ENCODE measurements at regions not wholly inside any gene's neighbourhood (a gene's known extent, or its start where the extent isn't known, plus 50 kb on each side); places are given as distances from the start of the nearest gene placed in this dataset.

DNA sequence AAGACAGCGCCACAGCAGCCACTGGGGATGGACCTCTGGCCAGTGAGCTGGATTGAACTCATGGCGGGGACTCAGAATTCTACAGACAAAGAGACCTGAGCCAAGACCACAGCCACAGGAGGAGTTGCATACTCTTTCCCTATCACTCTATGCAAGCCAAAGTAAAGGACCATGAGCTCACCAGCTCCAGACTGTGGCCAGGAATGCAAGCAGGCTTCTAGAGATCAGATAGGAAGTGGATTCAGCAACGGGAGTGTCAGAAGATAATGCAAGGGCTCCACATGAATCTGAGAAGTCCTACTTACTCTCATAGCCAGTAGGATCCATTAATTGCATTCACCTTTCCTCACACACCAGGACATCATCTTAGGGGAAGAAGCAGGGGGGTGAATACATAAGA is 415.4 kb upstream of the POU3F3 start:
- Histone ChIP-seq H3K4me1 (ENCODE audit: insufficient read depth, low read length) (no peaks in the 10 kb centered on the region), H3K9me3 (ENCODE audit: insufficient read depth, low read length, severe bottlenecking) (no peaks in the 10 kb centered on the region), H3K36me3 (ENCODE audit: insufficient read depth, low read length) (no peaks in the 10 kb centered on the region), H3K27ac (ENCODE audit: low read length) (no peak overlapping the region), H3K4me3 (ENCODE audit: low read depth in 1 of 2, low read length in 2 of 2) (no peak overlapping the region), H3K9ac (ENCODE audit: low read depth, low read length) (no peak overlapping the region), H3K79me2 (ENCODE audit: insufficient read depth, low read length) (no peaks in the 10 kb centered on the region), H3K27me3 (ENCODE audit: insufficient read depth, low read length, poor library complexity) (no peaks in the 10 kb centered on the region), H2AFZ (ENCODE audit: low read depth, low read length) (no peak overlapping the region), H3K4me2 (ENCODE audit: insufficient read depth, low read length) (no peak overlapping the region), H4K20me1 (ENCODE audit: insufficient read depth, low read length) (no peaks in the 10 kb centered on the region)
- no peak for TF ChIP-seq EZH2 (IDR thresholded peaks at IDR 0.05; ENCODE audit: borderline replicate concordance, low read depth, low read length, severe bottlenecking)
- TF ChIP-seq, protein P1, sequence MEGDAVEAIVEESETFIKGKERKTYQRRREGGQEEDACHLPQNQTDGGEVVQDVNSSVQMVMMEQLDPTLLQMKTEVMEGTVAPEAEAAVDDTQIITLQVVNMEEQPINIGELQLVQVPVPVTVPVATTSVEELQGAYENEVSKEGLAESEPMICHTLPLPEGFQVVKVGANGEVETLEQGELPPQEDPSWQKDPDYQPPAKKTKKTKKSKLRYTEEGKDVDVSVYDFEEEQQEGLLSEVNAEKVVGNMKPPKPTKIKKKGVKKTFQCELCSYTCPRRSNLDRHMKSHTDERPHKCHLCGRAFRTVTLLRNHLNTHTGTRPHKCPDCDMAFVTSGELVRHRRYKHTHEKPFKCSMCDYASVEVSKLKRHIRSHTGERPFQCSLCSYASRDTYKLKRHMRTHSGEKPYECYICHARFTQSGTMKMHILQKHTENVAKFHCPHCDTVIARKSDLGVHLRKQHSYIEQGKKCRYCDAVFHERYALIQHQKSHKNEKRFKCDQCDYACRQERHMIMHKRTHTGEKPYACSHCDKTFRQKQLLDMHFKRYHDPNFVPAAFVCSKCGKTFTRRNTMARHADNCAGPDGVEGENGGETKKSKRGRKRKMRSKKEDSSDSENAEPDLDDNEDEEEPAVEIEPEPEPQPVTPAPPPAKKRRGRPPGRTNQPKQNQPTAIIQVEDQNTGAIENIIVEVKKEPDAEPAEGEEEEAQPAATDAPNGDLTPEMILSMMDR (IDR thresholded peaks at IDR 0.05; ENCODE audit: borderline replicate concordance, extremely low read depth, low read length, poor library complexity, severe bottlenecking): no peak
- DNase-seq (no peak), ATAC-seq (ENCODE audit: insufficient read depth, low read depth) (no peak)

- Histone ChIP-seq H3K9me3 (ENCODE audit: insufficient read depth, low read length, severe bottlenecking) (no peaks in the 10 kb centered on the region), H3K4me3 (ENCODE audit: low read depth in 1 of 2, low read length in 2 of 2) (no peak overlapping the region), H3K4me1 (ENCODE audit: insufficient read depth, low read length) (no peaks in the 10 kb centered on the region), H2AFZ (ENCODE audit: low read depth, low read length) (no peak overlapping the region), H3K27ac (ENCODE audit: low read length) (no peak overlapping the region), H3K4me2 (ENCODE audit: insufficient read depth, low read length) (no peak overlapping the region), H3K36me3 (ENCODE audit: insufficient read depth, low read length) (no peaks in the 10 kb centered on the region), H3K79me2 (ENCODE audit: insufficient read depth, low read length) (no peaks in the 10 kb centered on the region), H3K9ac (ENCODE audit: low read depth, low read length) (no peak overlapping the region), H3K27me3 (ENCODE audit: insufficient read depth, low read length, poor library complexity) (no peaks in the 10 kb centered on the region), H4K20me1 (ENCODE audit: insufficient read depth, low read length) (no peaks in the 10 kb centered on the region)
- DNase-seq (no peak), ATAC-seq (ENCODE audit: insufficient read depth, low read depth) (no peak)
- no peak for TF ChIP-seq EZH2 (IDR thresholded peaks at IDR 0.05; ENCODE audit: borderline replicate concordance, low read depth, low read length, severe bottlenecking)
- TF ChIP-seq, protein P1 (IDR thresholded peaks at IDR 0.05; ENCODE audit: borderline replicate concordance, extremely low read depth, low read length, poor library complexity, severe bottlenecking): no peak
These were observed 410.8 kb upstream of the POU3F3 start for GRCh38 chr2:104443145-104443544.

- Histone ChIP-seq H3K9ac (ENCODE audit: low read depth, low read length) (no peak overlapping the region), H3K79me2 (ENCODE audit: insufficient read depth, low read length) (no peaks in the 10 kb centered on the region), H3K9me3 (ENCODE audit: insufficient read depth, low read length, severe bottlenecking) (no peaks in the 10 kb centered on the region), H3K27ac (ENCODE audit: low read length) (no peak overlapping the region), H3K36me3 (ENCODE audit: insufficient read depth, low read length) (no peaks in the 10 kb centered on the region), H3K4me1 (ENCODE audit: insufficient read depth, low read length) (no peaks in the 10 kb centered on the region), H3K27me3 (ENCODE audit: insufficient read depth, low read length, poor library complexity) (no peaks in the 10 kb centered on the region), H4K20me1 (ENCODE audit: insufficient read depth, low read length) (no peaks in the 10 kb centered on the region), H3K4me2 (ENCODE audit: insufficient read depth, low read length) (no peak overlapping the region), H2AFZ (ENCODE audit: low read depth, low read length) (no peak overlapping the region), H3K4me3 (ENCODE audit: low read depth in 1 of 2, low read length in 2 of 2) (no peak overlapping the region)
- ATAC-seq (ENCODE audit: insufficient read depth, low read depth): no peak
- DNase-seq: no peak
- TF ChIP-seq, protein P1 (IDR thresholded peaks at IDR 0.05; ENCODE audit: borderline replicate concordance, extremely low read depth, low read length, poor library complexity, severe bottlenecking): no peak
- TF ChIP-seq EZH2 (IDR thresholded peaks at IDR 0.05; ENCODE audit: borderline replicate concordance, low read depth, low read length, severe bottlenecking): no peak
These were observed 409.5 kb upstream of the POU3F3 start for GRCh38 chr2:104444392-104444791.

DNA sequence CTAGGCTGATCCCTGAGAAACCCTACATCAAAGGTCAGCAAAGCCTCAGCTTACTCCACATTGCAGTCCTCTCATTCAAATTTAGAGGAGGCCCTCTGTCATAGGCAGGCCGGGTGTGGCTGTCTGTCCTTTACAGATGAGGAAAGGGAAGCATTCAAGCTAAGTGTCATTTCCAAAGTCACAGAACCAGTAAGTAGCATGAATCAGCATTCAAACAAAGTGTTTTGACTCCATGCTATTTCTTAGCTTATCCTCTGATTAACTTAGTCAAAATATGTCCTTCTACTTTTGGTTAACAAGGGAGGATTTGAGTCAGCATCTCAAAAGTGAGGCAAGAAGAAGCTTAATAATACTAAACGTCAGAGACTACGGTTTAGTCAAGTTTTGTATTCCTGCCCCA is 409.0 kb upstream of the POU3F3 start:
- DNase-seq (no peak), ATAC-seq (ENCODE audit: insufficient read depth, low read depth) (no peak)
- H3K4me2 ChIP-seq (ENCODE audit: insufficient read depth, low read length): no peak overlapping the region
- no peaks in the 10 kb centered on the region for H3K36me3 ChIP-seq (ENCODE audit: insufficient read depth, low read length)
- H3K4me3 ChIP-seq (ENCODE audit: low read depth in 1 of 2, low read length in 2 of 2): no peak overlapping the region
- no peaks in the 10 kb centered on the region for H3K27me3 ChIP-seq (ENCODE audit: insufficient read depth, low read length, poor library complexity)
- no peak overlapping the region for H2AFZ ChIP-seq (ENCODE audit: low read depth, low read length)
- H3K27ac ChIP-seq (ENCODE audit: low read length): no peak overlapping the region
- no peaks in the 10 kb centered on the region for H4K20me1 ChIP-seq (ENCODE audit: insufficient read depth, low read length)
- no peak for TF ChIP-seq EZH2 (IDR thresholded peaks at IDR 0.05; ENCODE audit: borderline replicate concordance, low read depth, low read length, severe bottlenecking)
- no peaks in the 10 kb centered on the region for H3K79me2 ChIP-seq (ENCODE audit: insufficient read depth, low read length)
- no peaks in the 10 kb centered on the region for H3K4me1 ChIP-seq (ENCODE audit: insufficient read depth, low read length)
- H3K9me3 ChIP-seq (ENCODE audit: insufficient read depth, low read length, severe bottlenecking): no peaks in the 10 kb centered on the region
- no peak overlapping the region for H3K9ac ChIP-seq (ENCODE audit: low read depth, low read length)
